GM23338 (cell line): ENCODE measurements at regions not wholly inside any gene's neighbourhood (a gene's known extent, or its start where the extent isn't known, plus 50 kb on each side); places are given as distances from the start of the nearest gene placed in this dataset.

Source experiments
- CTCF ChIP-seq, 2 experiments: fragments of 200-600 bp in 1 of 2; sonication (generic) in 1 of 2; conservative IDR thresholded peaks; 2 replicates each; pipeline versions ENCODE4 v1.5.1 to v1.6.1; 2016 to 2017; ENCODE audit warnings: antibody characterized with exemption in 2 of 2, low read depth in 2 of 2, mild to moderate bottlenecking in 2 of 2, moderate library complexity in 1 of 2
- ETS1 ChIP-seq: IDR thresholded peaks from 2 replicates; pipeline ENCODE4 v1.6.1; 2016; ENCODE audit warnings: antibody characterized with exemption
- EZH2 ChIP-seq: fragments of 200-600 bp; sonication (generic); IDR thresholded peaks from one replicate; pipeline ENCODE4 v1.8.0; 2017; ENCODE audit warnings: antibody characterized with exemption, mild to moderate bottlenecking, low read depth; ENCODE audit not compliant: unreplicated experiment
- JUNB ChIP-seq: IDR thresholded peaks from one replicate; pipeline ENCODE4 v1.6.1; 2016; ENCODE audit warnings: antibody characterized with exemption; ENCODE audit not compliant: unreplicated experiment
- POLR2AphosphoS5 ChIP-seq: IDR thresholded peaks from 2 replicates; pipeline ENCODE4 v1.6.1; 2016; ENCODE audit warnings: antibody characterized with exemption, low read depth
- REST ChIP-seq: IDR thresholded peaks from one replicate; pipeline ENCODE4 v1.6.1; 2018; ENCODE audit warnings: antibody characterized with exemption; ENCODE audit not compliant: unreplicated experiment

- TF ChIP-seq CTCF (conservative IDR thresholded peaks at IDR 0.05; ENCODE audit: low read depth in 2 of 2) (no peak), ETS1 (no peak), POLR2AphosphoS5 (no peak), EZH2 (no peak), REST (no peak), JUNB (no peak)
Observed at GRCh38 chr9:129332581-129332980, 154.5 kb upstream of the IER5L start.
